ENCODE measurements at regions not wholly inside any gene's neighbourhood (a gene's known extent, or its start where the extent isn't known, plus 50 kb on each side); places are given as distances from the start of the nearest gene placed in this dataset.
"Not testable (repeated sequence)": the region's sequence is repeated elsewhere in the genome, so short reads cannot be mapped to it uniquely, and the experiment has no call there.

DNA sequence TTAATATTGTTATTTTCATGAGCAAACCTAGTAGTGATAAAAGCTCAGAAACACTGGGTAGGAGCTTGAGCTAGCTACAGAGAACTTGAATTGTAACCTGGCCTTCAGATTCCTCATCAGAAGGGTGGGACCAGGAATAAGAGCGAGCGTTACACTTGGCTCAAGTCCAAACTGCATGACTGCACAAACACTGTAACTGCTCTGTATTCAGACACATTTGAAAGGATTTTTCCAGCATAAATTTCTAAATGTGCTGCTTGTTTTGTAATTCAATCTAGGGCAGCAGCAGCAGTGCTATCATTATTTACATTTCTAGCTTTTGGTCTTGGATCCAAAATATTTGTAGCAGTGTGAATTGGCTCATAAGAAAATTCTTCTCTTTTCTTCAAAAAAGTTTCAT, 133.0 kb upstream of the TMLHE start:
- 0% methylated on average over 2 of the region's 2 CpGs for WGBS (ENCODE audit: insufficient coverage)
- DNase-seq = peak; percentile 40 to 75 (median 75)
- Histone ChIP-seq H3K9me3 (ENCODE audit: control extremely low read depth in 1 of 5, control insufficient read depth in 4 of 5, insufficient read depth in 2 of 5, low read depth in 1 of 5, low read length in 4 of 5) (no peaks in the 10 kb centered on the region), H3K27ac (ENCODE audit: insufficient read depth in 1 of 2, low read depth in 1 of 2, low read length in 2 of 2, poor library complexity in 1 of 2, severe bottlenecking in 2 of 2) (no peak overlapping the region), H3K4me1 (ENCODE audit: control extremely low read depth in 1 of 4, control insufficient read depth in 4 of 4, insufficient read depth in 4 of 4, low read length in 3 of 4) (peaks cover 0 to 4% (median 2%) of the 10 kb centered on the region in 4 experiments), H3K36me3 (ENCODE audit: control insufficient read depth in 4 of 4, insufficient read depth in 4 of 4, low read length in 3 of 4) (no peaks in the 10 kb centered on the region), H3K4me3 (ENCODE audit: control insufficient read depth in 1 of 7, extremely low read depth in 1 of 7, insufficient read depth in 4 of 7, low read depth in 2 of 7, low read length in 6 of 7) (no peak overlapping the region), H3K27me3 (replicated peaks in 2 of 5; ENCODE audit: control insufficient read depth in 4 of 5, insufficient read depth in 5 of 5, low read length in 4 of 5) (no peaks in the 10 kb centered on the region)
- ChIA-PET CTCF (no interaction called here), POLR2A (no interaction called here)

DNA sequence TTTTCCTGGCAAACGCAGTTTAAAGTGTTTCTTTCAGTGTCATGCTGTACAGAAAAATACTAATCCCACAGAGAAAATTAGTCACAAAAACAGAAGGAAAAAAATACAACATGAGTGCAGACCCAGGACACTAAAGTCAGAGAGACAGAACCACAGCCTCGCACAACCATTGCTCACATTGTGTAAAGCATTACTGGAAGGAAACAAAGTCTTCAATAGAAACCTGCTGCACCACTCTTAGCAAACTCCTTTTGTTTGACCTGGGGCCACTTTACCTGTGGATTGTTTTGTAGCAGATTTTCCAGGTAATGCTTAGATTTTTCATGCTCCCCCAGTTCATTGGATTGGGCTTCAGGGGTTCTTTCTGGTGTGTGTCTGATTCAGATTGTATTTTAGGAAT, 131.8 kb upstream of the TMLHE start:
- H3K4me3 ChIP-seq (ENCODE audit: control insufficient read depth in 1 of 7, extremely low read depth in 1 of 7, insufficient read depth in 4 of 7, low read depth in 2 of 7, low read length in 6 of 7) = no peak overlapping the region
- H3K27me3 ChIP-seq (replicated peaks in 2 of 5; ENCODE audit: control insufficient read depth in 4 of 5, insufficient read depth in 5 of 5, low read length in 4 of 5) = no peaks in the 10 kb centered on the region
- no peaks in the 10 kb centered on the region for H3K36me3 ChIP-seq (ENCODE audit: control insufficient read depth in 4 of 4, insufficient read depth in 4 of 4, low read length in 3 of 4)
- ChIA-PET POLR2A (no interaction called here), CTCF (no interaction called here)
- H3K27ac ChIP-seq (ENCODE audit: insufficient read depth in 1 of 2, low read depth in 1 of 2, low read length in 2 of 2, poor library complexity in 1 of 2, severe bottlenecking in 2 of 2) = no peak overlapping the region
- DNase-seq = no peak
- H3K9me3 ChIP-seq (ENCODE audit: control extremely low read depth in 1 of 5, control insufficient read depth in 4 of 5, insufficient read depth in 2 of 5, low read depth in 1 of 5, low read length in 4 of 5) = peaks cover 0 to 2% (median 0%) of the 10 kb centered on the region in 5 experiments
- WGBS (ENCODE audit: insufficient coverage) = 100% methylated on average over 1 of the region's 2 CpGs
- peaks cover 0 to 4% (median 2%) of the 10 kb centered on the region in 4 experiments for H3K4me1 ChIP-seq (ENCODE audit: control extremely low read depth in 1 of 4, control insufficient read depth in 4 of 4, insufficient read depth in 4 of 4, low read length in 3 of 4)

DNA sequence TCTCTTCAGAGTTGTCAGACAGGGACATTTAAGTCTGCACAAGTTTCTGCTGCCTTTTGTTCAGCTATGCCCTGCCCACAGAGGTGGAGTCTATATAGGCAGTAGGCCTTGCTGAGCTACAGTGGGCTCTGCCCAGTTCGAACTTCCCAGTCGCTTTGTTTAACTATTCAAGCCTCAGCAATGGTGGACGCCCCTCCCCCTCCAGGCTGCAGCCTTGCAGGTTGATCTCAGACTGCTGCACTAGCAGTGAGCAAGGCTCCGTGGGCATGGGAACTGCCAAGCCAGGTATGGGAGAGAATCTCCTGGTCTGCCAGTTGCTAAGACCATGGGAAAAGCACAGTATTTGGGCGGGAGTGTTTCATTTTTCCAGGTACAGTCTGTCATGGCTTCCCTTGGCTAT, 115.6 kb upstream of the TMLHE start:
- H3K27ac ChIP-seq (ENCODE audit: insufficient read depth in 1 of 2, low read depth in 1 of 2, low read length in 2 of 2, poor library complexity in 1 of 2, severe bottlenecking in 2 of 2); H3K27me3 ChIP-seq (replicated peaks in 2 of 5; ENCODE audit: control insufficient read depth in 4 of 5, insufficient read depth in 5 of 5, low read length in 4 of 5); H3K4me3 ChIP-seq (ENCODE audit: control insufficient read depth in 1 of 7, extremely low read depth in 1 of 7, insufficient read depth in 4 of 7, low read depth in 2 of 7, low read length in 6 of 7); H3K9me3 ChIP-seq (ENCODE audit: control extremely low read depth in 1 of 5, control insufficient read depth in 4 of 5, insufficient read depth in 2 of 5, low read depth in 1 of 5, low read length in 4 of 5); H3K36me3 ChIP-seq (ENCODE audit: control insufficient read depth in 4 of 4, insufficient read depth in 4 of 4, low read length in 3 of 4); H3K4me1 ChIP-seq (ENCODE audit: control extremely low read depth in 1 of 4, control insufficient read depth in 4 of 4, insufficient read depth in 4 of 4, low read length in 3 of 4); POLR2A ChIA-PET; DNase-seq; CTCF ChIA-PET: not testable (repeated sequence)
- WGBS (ENCODE audit: insufficient coverage) = 61% methylated on average over 3 of the region's 5 CpGs

- H3K27ac ChIP-seq (ENCODE audit: insufficient read depth in 1 of 2, low read depth in 1 of 2, low read length in 2 of 2, poor library complexity in 1 of 2, severe bottlenecking in 2 of 2) = no peak overlapping the region
- DNase-seq = no peak
- H3K9me3 ChIP-seq (ENCODE audit: control extremely low read depth in 1 of 5, control insufficient read depth in 4 of 5, insufficient read depth in 2 of 5, low read depth in 1 of 5, low read length in 4 of 5) = peaks cover 0 to 3% (median 0%) of the 10 kb centered on the region in 5 experiments
- POLR2A ChIA-PET = no interaction called here
- H3K27me3 ChIP-seq (replicated peaks in 2 of 5; ENCODE audit: control insufficient read depth in 4 of 5, insufficient read depth in 5 of 5, low read length in 4 of 5) = no peaks in the 10 kb centered on the region
- H3K36me3 ChIP-seq (ENCODE audit: control insufficient read depth in 4 of 4, insufficient read depth in 4 of 4, low read length in 3 of 4) = no peaks in the 10 kb centered on the region
- 59% methylated on average over 2 of the region's 4 CpGs for WGBS (ENCODE audit: insufficient coverage)
- CTCF ChIA-PET = no interaction called here
- H3K4me1 ChIP-seq (ENCODE audit: control extremely low read depth in 1 of 4, control insufficient read depth in 4 of 4, insufficient read depth in 4 of 4, low read length in 3 of 4) = no peaks in the 10 kb centered on the region
- no peak overlapping the region for H3K4me3 ChIP-seq (ENCODE audit: control insufficient read depth in 1 of 7, extremely low read depth in 1 of 7, insufficient read depth in 4 of 7, low read depth in 2 of 7, low read length in 6 of 7)
Observed at GRCh38 chrX:155718972-155719586, 106.3 kb upstream of the TMLHE start.

GRCh38 chrX:155715141-155715540, 102.4 kb upstream of the TMLHE start:
- Histone ChIP-seq H3K9me3 (ENCODE audit: control extremely low read depth in 1 of 5, control insufficient read depth in 4 of 5, insufficient read depth in 2 of 5, low read depth in 1 of 5, low read length in 4 of 5) (peaks cover 0 to 7% (median 0%) of the 10 kb centered on the region in 5 experiments), H3K4me1 (ENCODE audit: control extremely low read depth in 1 of 4, control insufficient read depth in 4 of 4, insufficient read depth in 4 of 4, low read length in 3 of 4) (no peaks in the 10 kb centered on the region), H3K36me3 (ENCODE audit: control insufficient read depth in 4 of 4, insufficient read depth in 4 of 4, low read length in 3 of 4) (no peaks in the 10 kb centered on the region), H3K27ac (ENCODE audit: insufficient read depth in 1 of 2, low read depth in 1 of 2, low read length in 2 of 2, poor library complexity in 1 of 2, severe bottlenecking in 2 of 2) (no peak overlapping the region), H3K27me3 (replicated peaks in 2 of 5; ENCODE audit: control insufficient read depth in 4 of 5, insufficient read depth in 5 of 5, low read length in 4 of 5) (no peaks in the 10 kb centered on the region), H3K4me3 (ENCODE audit: control insufficient read depth in 1 of 7, extremely low read depth in 1 of 7, insufficient read depth in 4 of 7, low read depth in 2 of 7, low read length in 6 of 7) (no peak overlapping the region)
- ChIA-PET POLR2A (no interaction called here), CTCF (no interaction called here)
- no CpG with 5 or more reads among the region's 1 CpG for WGBS (ENCODE audit: insufficient coverage)
- DNase-seq = no peak

DNA sequence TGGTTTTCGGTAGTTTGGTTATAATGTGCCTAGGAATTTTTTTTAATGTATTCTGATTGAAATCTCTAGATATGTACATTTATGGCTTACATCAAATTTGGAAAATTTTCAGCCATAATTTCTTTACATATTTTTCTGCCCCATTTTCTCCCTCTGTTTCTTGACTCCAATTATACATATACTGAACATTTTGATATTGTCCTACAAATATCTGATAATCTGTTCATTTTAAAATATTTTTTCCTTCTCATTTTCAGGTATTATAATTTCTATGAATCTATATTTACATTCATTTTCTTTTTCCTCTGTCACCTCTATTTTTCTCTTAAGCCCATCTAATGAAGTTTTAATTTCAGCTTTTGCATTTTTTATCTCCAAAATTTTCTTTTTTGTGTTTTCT, 82.7 kb upstream of the TMLHE start:
- POLR2A ChIA-PET = no interaction called here
- Histone ChIP-seq H3K4me3 (ENCODE audit: control insufficient read depth in 1 of 7, extremely low read depth in 1 of 7, insufficient read depth in 4 of 7, low read depth in 2 of 7, low read length in 6 of 7) (no peak overlapping the region), H3K4me1 (ENCODE audit: control extremely low read depth in 1 of 4, control insufficient read depth in 4 of 4, insufficient read depth in 4 of 4, low read length in 3 of 4) (no peaks in the 10 kb centered on the region), H3K27me3 (replicated peaks in 2 of 5; ENCODE audit: control insufficient read depth in 4 of 5, insufficient read depth in 5 of 5, low read length in 4 of 5) (peaks cover 0 to 2% (median 0%) of the 10 kb centered on the region in 5 experiments), H3K27ac (ENCODE audit: insufficient read depth in 1 of 2, low read depth in 1 of 2, low read length in 2 of 2, poor library complexity in 1 of 2, severe bottlenecking in 2 of 2) (no peak overlapping the region), H3K36me3 (ENCODE audit: control insufficient read depth in 4 of 4, insufficient read depth in 4 of 4, low read length in 3 of 4) (no peaks in the 10 kb centered on the region), H3K9me3 (ENCODE audit: control extremely low read depth in 1 of 5, control insufficient read depth in 4 of 5, insufficient read depth in 2 of 5, low read depth in 1 of 5, low read length in 4 of 5) (peaks cover 0 to 2% (median 0%) of the 10 kb centered on the region in 5 experiments)
- no CpG with 5 or more reads among the region's 1 CpG for WGBS (ENCODE audit: insufficient coverage)
- DNase-seq = no peak
- CTCF ChIA-PET = no interaction called here

DNA sequence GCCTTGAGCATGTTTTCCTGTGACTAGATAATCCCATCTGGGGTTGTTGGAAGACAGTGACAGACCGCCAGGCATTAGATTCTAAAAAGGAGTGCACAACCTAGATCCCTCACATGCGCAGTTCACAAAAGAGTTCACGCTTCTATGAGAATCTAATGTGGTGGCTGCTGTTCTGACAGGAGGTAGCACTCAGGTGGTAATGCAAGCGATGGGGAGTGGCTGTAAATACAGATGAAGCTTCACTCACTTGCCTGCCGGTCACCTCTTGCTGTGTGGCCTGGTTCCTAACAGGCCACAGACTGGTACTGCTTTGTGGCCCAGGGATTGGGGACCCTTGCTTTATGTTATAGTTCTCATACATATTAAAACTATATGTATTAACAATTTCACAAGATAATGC, 81.9 kb upstream of the TMLHE start:
- Histone ChIP-seq H3K4me1 (ENCODE audit: control extremely low read depth in 1 of 4, control insufficient read depth in 4 of 4, insufficient read depth in 4 of 4, low read length in 3 of 4) (no peaks in the 10 kb centered on the region), H3K27me3 (replicated peaks in 2 of 5; ENCODE audit: control insufficient read depth in 4 of 5, insufficient read depth in 5 of 5, low read length in 4 of 5) (peaks cover 0 to 2% (median 0%) of the 10 kb centered on the region in 5 experiments), H3K9me3 (ENCODE audit: control extremely low read depth in 1 of 5, control insufficient read depth in 4 of 5, insufficient read depth in 2 of 5, low read depth in 1 of 5, low read length in 4 of 5) (peaks cover 0 to 2% (median 0%) of the 10 kb centered on the region in 5 experiments), H3K36me3 (ENCODE audit: control insufficient read depth in 4 of 4, insufficient read depth in 4 of 4, low read length in 3 of 4) (no peaks in the 10 kb centered on the region), H3K4me3 (ENCODE audit: control insufficient read depth in 1 of 7, extremely low read depth in 1 of 7, insufficient read depth in 4 of 7, low read depth in 2 of 7, low read length in 6 of 7) (no peak overlapping the region), H3K27ac (ENCODE audit: insufficient read depth in 1 of 2, low read depth in 1 of 2, low read length in 2 of 2, poor library complexity in 1 of 2, severe bottlenecking in 2 of 2) (no peak overlapping the region)
- no peak for DNase-seq
- POLR2A ChIA-PET = no interaction called here
- CTCF ChIA-PET = no interaction called here
- 91% methylated on average over 5 of the region's 5 CpGs for WGBS (ENCODE audit: insufficient coverage)

Measured in common myeloid progenitor, CD34-positive (primary cell).